Frontal cortex (tissue), 3 donors: ENCODE measurements at regions not wholly inside any gene's neighbourhood (a gene's known extent, or its start where the extent isn't known, plus 50 kb on each side); places are given as distances from the start of the nearest gene placed in this dataset.

ENCODE experiments used
- DNase-seq, 2 donors: peaks; one replicate each; pipeline ENCODE4 v3.0.0; 2012; ENCODE audit warnings: low spot score in 2 of 2
- FAIRE-seq: peaks from 2 replicates; lab custom pipeline; 2012; peaks lifted over from hg19 to GRCh38; lab: Jason Lieb, UNC
- donor health status: control.
- donor health status: control.
- donor health status: control.

DNA sequence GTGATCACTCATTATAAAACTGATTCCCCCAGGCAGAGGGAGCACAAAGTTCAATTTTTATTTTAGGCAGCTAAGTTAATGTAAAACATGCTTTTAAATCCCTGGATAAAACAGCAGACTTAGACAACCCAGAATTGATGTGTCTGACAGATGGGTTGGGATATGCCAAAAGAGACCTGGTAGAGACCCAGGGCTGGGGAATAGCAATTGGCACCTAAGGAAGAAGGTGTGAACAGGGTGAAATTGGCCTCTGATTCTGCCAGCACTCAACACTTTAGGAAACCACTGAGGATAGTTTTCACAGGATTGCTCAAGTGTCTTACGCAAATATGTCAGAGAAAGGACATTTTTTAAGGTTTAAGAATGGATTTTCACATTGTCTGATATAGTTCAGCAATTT is 938.2 kb upstream of the CDH8 start:
- FAIRE-seq (no peak), DNase-seq (no peak)

DNA sequence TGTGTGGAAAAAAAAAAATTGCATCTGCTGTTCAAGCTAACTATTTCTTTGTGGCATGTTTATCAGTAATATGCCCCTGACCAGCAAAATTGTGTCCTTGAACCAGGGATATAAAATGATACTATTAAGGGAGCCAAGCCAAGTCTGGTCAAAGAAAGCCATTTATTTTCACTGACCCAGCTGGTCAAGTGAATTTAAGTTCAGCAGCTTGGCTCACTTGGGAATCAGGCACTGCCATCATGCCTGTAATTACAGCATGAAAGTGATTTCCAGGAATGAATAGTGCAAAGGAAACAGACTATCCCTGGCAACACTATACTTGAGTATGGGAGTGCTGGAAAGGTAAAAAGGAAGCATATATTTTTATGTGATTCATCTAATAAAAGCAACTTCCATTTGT is 934.6 kb upstream of the CDH8 start:
- FAIRE-seq (no peak), DNase-seq (no peak)

- DNase-seq = no peak
- FAIRE-seq = no peak
Observed at GRCh38 chr16:62969711-62970318, 933.6 kb upstream of the CDH8 start.

DNA sequence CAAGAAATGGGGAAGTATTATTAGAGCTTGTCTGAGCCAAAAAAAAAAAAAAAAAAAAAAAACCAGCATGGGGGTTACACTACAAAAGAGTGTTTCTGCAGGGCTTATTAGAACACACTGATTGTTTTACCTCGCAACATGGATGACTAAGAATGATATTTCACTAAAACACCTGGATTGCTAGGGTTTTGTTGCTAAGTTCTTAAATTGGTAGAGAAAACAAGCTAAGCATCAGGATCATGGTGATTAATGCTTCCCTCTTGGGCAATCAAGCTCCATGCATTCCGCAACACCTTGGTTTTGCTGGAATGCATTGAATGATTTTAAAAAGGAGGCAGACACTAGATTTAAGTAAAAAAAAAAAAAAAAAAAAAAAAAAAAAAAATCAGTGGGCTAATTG is 931.4 kb upstream of the CDH8 start:
- no peak for FAIRE-seq
- DNase-seq = no peak

DNA sequence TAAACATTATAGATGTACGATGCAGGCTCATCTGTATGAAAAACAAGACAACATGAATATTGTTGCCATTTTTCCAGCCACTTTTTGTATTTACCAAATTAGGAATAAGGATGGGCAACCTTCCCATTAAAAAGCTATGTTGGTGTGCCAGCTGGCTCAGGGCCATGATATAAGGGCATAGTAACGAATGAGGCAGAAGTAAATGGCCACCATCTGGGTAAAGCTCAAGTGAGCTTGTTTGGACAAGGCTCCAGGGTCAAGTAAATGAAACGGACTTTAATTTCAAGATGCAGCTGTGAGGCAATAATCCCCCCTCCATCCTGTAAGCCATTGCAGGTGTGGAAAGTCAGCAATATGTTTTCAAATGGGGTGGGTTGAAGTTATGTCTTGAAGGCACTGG is 930.9 kb upstream of the CDH8 start:
- DNase-seq = no peak
- FAIRE-seq = no peak

DNA sequence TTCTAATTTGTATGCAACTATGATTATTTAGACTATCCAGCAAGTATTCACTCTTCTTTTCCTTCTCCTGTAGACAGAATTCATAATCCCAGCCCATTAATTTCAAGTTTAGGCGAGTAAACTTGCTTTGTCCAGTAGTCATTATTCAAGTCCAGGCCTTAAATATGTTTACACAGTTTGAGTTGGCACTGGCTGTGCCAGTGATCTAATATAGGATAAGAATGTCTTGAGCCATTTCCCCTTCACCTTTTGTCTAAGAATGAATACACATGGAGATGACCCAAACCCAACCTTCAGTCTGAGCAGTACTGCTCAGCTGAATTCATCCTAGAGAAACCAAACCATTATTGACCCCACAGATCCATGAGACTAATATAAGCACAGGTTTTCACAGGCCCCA is 930.4 kb upstream of the CDH8 start:
- no peak for FAIRE-seq
- no peak for DNase-seq

DNA sequence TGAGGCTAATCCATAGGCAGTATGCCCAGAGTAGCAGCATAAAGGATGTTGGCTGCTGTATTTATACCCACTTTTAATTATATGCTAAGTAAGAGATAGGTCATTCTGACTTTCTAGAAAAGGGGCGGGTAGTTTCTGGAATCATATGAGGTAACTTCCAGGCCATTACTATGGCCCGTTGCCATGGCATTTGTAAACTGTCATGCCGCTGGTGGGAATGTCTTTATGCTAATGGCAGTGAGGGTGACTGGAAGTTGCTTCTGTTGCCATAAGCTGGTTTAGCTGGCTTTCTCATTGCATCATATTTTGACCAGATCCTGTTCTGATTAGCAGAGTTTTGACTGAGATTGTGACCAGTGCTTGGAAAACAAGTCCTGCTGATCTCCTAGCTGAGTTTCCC is 929.6 kb upstream of the CDH8 start:
- no peak for DNase-seq
- no peak for FAIRE-seq

DNA sequence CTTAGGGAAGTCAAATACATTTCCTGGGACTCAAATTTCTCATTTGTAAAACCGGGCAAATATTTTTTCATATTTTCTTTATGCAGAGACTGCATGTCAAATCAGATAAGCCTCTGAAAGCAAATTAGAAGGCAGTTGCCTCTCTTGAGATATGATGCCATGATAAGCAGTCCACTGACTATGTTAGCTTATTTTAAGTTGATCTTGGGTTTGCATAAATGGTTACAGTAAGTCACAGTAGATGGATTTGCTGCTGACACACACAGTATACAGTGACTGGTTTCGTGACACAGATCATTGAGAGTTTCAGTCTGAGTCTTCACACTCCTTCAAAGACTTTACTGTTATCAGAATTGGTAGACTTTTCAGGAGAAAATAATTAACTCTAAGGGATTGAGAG is 927.6 kb upstream of the CDH8 start:
- DNase-seq (no peak), FAIRE-seq (no peak)

- FAIRE-seq (no peak), DNase-seq (no peak)
Observed at GRCh38 chr16:62955033-62955349, 918.8 kb upstream of the CDH8 start.

DNA sequence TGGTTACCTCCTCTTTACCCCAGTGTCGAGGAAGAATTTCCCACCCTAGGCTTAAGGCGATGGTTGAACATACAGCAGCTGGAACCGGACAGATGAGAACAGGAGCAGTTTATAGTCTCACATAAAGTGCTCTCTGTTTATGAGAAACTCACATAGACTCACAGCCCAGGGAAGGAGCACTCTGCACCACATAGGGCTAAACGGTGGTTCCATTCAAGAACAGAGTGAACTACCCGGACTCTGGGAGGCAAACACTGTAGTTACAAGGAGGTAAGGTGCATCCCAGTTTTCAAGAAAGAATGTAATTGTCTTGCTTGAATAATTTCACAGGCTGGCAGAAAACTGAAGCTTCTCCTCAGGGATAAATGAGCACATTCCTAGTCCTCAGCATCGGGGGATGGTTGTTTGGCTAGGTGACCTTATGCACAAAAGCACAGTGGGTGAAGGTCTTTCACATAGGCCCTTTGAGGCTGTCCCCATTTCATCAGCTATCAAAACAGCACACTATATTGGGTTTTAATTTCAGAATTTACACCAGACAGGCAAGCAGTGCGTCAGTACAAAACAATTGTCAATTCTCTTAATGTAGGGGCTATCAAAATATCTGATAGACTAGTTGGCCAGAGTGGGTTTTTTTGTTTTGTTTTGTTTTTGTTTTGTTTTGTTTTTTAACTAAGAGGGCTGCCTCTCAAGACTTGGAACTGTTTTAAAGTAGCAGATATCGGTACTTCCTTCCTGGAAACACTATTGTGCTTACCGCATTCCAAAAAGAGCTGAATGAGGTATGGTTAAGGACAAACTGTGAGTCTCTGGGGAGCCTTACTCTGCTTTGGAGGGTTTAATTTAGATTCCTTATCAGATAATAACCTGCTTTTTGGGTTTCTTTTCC is 918.1 kb upstream of the CDH8 start:
- DNase-seq = no peak
- FAIRE-seq = no peak

GRCh38 chr16:62950351-62950750 is 914.1 kb upstream of the CDH8 start:
- DNase-seq (no peak), FAIRE-seq (no peak)

DNA sequence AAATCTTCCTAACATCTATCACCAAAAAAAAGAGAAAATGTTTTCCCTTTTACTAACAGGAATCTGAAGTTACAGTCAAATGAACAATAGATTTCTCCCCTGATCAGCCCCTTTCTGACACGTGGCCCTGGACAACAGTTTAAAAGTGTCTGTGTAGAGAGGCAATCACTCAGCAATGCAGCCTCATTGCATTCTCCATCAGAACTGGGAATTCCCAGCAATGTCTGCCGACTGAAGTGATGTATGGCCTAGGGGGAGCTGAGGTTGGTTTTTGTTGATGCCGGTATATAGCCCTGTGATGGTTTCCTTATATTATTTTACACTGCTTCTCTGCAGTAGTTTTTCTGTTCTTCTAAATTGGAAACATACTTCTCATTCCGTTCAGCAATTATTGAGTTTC is 904.3 kb upstream of the CDH8 start:
- no peak for FAIRE-seq
- no peak for DNase-seq

DNA sequence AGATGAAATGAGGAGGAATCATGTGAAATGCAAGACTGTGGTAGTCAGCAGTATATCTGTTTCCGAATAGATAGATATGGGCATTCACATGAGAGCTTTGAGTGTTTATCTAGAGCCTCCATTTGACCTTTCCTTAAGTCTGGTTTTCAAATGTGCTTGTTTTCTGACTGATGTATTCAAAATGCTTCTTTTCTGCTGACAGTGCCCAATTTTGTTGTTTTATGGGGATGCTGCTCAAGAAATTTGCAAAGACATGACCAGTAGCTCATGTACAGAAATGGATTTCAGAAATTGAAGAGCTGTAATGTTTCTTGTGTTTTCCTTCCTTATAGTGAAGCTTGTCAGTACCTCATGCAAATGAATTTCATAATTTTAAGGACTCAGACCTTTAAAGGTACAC is 903.4 kb upstream of the CDH8 start:
- DNase-seq = no peak

GRCh38 chr16:62933929-62934328 is 897.7 kb upstream of the CDH8 start:
- no peak for FAIRE-seq
- no peak for DNase-seq

More for the DNA sequence above, 903.4 kb upstream of the CDH8 start:
- FAIRE-seq = no peak

DNA sequence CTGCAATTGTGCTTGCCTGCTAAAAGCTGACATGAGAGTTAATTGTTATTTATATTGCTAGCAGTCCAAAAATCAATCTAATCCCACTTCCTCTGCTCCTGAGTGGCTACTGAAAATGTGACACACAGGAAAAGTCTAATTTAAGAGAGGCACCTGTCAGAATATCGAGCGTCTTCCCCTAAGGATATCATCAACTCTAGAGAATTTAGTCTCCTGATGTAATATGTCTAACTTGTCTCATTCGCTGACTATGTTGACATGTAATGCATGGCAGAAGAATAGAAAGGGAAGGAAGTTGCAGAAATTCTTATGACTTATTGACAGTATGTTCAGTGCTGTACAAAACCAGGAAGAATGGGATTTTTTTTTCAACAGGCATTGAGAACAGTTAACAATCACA is 893.4 kb upstream of the CDH8 start:
- DNase-seq = no peak
- no peak for FAIRE-seq

DNA sequence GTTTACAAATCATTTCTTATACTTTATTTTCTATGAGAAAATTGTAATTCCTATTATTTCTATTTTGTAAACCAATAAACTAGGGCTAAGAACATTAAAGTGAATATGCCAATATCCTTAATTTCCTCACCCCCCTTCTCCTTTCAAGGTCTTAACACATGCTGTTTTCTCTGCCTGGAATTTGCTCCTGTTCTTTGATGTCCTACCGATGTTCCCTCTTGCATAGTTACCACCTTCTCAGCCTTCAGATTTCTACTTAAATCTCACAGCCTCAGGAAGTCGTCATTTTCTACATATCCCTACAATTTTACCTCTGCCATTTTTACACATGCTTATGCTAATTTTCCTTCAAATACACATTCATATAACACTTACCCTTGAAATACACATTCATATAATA is 890.9 kb upstream of the CDH8 start:
- FAIRE-seq = no peak
- no peak for DNase-seq

GRCh38 chr16:62926121-62926801 is 890.0 kb upstream of the CDH8 start:
- no peak for DNase-seq
- no peak for FAIRE-seq

- FAIRE-seq = no peak
- DNase-seq = no peak
Observed at GRCh38 chr16:62921904-62922303, 885.7 kb upstream of the CDH8 start.

GRCh38 chr16:62913924-62914323 is 877.7 kb upstream of the CDH8 start:
- FAIRE-seq (no peak), DNase-seq (no peak)

GRCh38 chr16:62913333-62913732 is 877.1 kb upstream of the CDH8 start:
- DNase-seq (no peak), FAIRE-seq (no peak)

- no peak for DNase-seq
- no peak for FAIRE-seq
Observed at GRCh38 chr16:62909597-62909996, 873.4 kb upstream of the CDH8 start.
